B cell (primary cell): ENCODE measurements at regions not wholly inside any gene's neighbourhood (a gene's known extent, or its start where the extent isn't known, plus 50 kb on each side); places are given as distances from the start of the nearest gene placed in this dataset.

Source experiments
- ATAC-seq: fragments of 200-7000 bp; cut with Tn5 transposase; one replicate; pipeline ENCODE4 v1.10.0; 2021; ENCODE audit warnings: low read depth, mild to moderate bottlenecking, moderate number of reproducible peaks, moderate library complexity
- CTCF ChIA-PET: fragments of 350-600 bp; sonication (Branson Sonifier 250); formaldehyde crosslinking; loops from one replicate; lab custom pipeline; 2021; ENCODE audit warnings: antibody characterized with exemption, inconsistent platforms; lab: Charles Lee
- POLR2A ChIA-PET: fragments of 350-600 bp; sonication (Branson Sonifier 250); formaldehyde crosslinking; loops from one replicate; lab custom pipeline; 2021; ENCODE audit warnings: antibody characterized with exemption; lab: Charles Lee
- DNase-seq: peaks from one replicate; pipeline ENCODE4 v3.0.0; 2013
- H2AFZ ChIP-seq: 2 replicates; pipeline ENCODE4 v1.6.1; 2012; ENCODE audit warnings: mild to moderate bottlenecking, low read depth, low read length; ENCODE audit not compliant: insufficient read depth, poor library complexity, severe bottlenecking
- H3K27ac ChIP-seq, 2 donors: 1 replicate in 1 of 2; 2 replicates in 1 of 2; pipeline ENCODE4 v1.5.1; 2012 to 2013; ENCODE audit warnings: low read length in 2 of 2, mild to moderate bottlenecking in 2 of 2, moderate library complexity in 1 of 2
- H3K27me3 ChIP-seq, 4 experiments: fragments of 200-600 bp in 1 of 4; sonication (generic) in 1 of 4; replicated peaks in 1 of 4; 1 replicate in 2 of 4; 2 replicates in 2 of 4; pipeline versions ENCODE4 v1.6.1 to v1.7.0; 2013 to 2016; ENCODE audit warnings: low read length in 3 of 4, mild to moderate bottlenecking in 2 of 4, mixed read lengths in 1 of 4, moderate library complexity in 1 of 4; ENCODE audit not compliant: insufficient read depth in 4 of 4, control insufficient read depth in 3 of 4; ENCODE audit errors: control extremely low read depth in 1 of 4
- H3K36me3 ChIP-seq, 2 experiments: replicated peaks in 1 of 2; 1 replicate in 1 of 2; 2 replicates in 1 of 2; pipeline versions ENCODE4 v1.6.1 to v1.7.1; 2013; ENCODE audit warnings: low read length in 1 of 2; ENCODE audit not compliant: insufficient read depth in 2 of 2, control insufficient read depth in 1 of 2; ENCODE audit errors: control extremely low read depth in 1 of 2, extremely low read depth in 1 of 2
- H3K4me1 ChIP-seq, 2 donors: fragments of 200-600 bp in 1 of 2; sonication (generic) in 1 of 2; 1 replicate in 1 of 2; 2 replicates in 1 of 2; pipeline versions ENCODE4 v1.5.1 to v1.6.1; 2013 to 2017; ENCODE audit warnings: low read length in 2 of 2; ENCODE audit not compliant: control insufficient read depth in 2 of 2, insufficient read depth in 2 of 2
- H3K4me2 ChIP-seq: replicated peaks from 2 replicates; pipeline ENCODE3; 2012; ENCODE audit warnings: mild to moderate bottlenecking, low read depth, low read length; ENCODE audit not compliant: poor library complexity, severe bottlenecking
- H3K4me3 ChIP-seq, 5 experiments: fragments of 200-600 bp in 1 of 5; sonication (generic) in 1 of 5; 1 replicate in 3 of 5; 2 replicates in 2 of 5; pipeline versions ENCODE4 v1.5.1 to v1.7.0; 2011 to 2016; ENCODE audit warnings: low read length in 4 of 5, mild to moderate bottlenecking in 4 of 5, low read depth in 2 of 5, control low read depth in 1 of 5, moderate library complexity in 1 of 5; ENCODE audit not compliant: insufficient read depth in 1 of 5; ENCODE audit errors: control extremely low read depth in 1 of 5, extremely low read depth in 1 of 5
- H3K79me2 ChIP-seq: fragments of 200-600 bp; sonication (generic); one replicate; pipeline ENCODE4 v1.6.0; 2016; ENCODE audit warnings: low read length; ENCODE audit not compliant: control insufficient read depth, insufficient read depth
- H3K9ac ChIP-seq: fragments of 200-600 bp; sonication (generic); 2 replicates; pipeline ENCODE4 v1.6.1; 2017; ENCODE audit warnings: mild to moderate bottlenecking, low read length, moderate library complexity
- H3K9me3 ChIP-seq, 3 donors: one replicate each; pipeline versions ENCODE4 v1.6.1 to v1.7.1; 2013; ENCODE audit warnings: low read length in 2 of 3; ENCODE audit not compliant: control insufficient read depth in 2 of 3, insufficient read depth in 1 of 3; ENCODE audit errors: control extremely low read depth in 1 of 3
- H4K20me1 ChIP-seq: 2 replicates; pipeline ENCODE4 v1.6.0; 2012; ENCODE audit warnings: mild to moderate bottlenecking, low read length; ENCODE audit not compliant: insufficient read depth, control insufficient read depth, poor library complexity, severe bottlenecking
- H3K27ac Mint-ChIP-seq: one replicate; pipeline ENCODE4 v1.8.0; 2021; ENCODE audit warnings: mixed read lengths
- H3K27me3 Mint-ChIP-seq: one replicate; pipeline ENCODE4 v1.8.0; 2021; ENCODE audit warnings: mixed read lengths
- H3K4me1 Mint-ChIP-seq: one replicate; pipeline ENCODE4 v1.8.0; 2021; ENCODE audit warnings: mixed read lengths
- H3K4me3 Mint-ChIP-seq: one replicate; pipeline ENCODE4 v1.8.0; 2021; ENCODE audit warnings: mixed read lengths
- H3K9me3 Mint-ChIP-seq: one replicate; pipeline ENCODE4 v1.8.0; 2022; ENCODE audit warnings: mixed read lengths; ENCODE audit not compliant: insufficient read depth
- CTCF ChIP-seq: fragments of 200-600 bp; IDR thresholded peaks from one replicate; pipeline ENCODE4 v1.8.0; 2022; ENCODE audit warnings: antibody characterized with exemption, mild to moderate bottlenecking
- EZH2 ChIP-seq: IDR thresholded peaks from 2 replicates; pipeline ENCODE4 v1.6.1; 2012; ENCODE audit warnings: borderline replicate concordance, low read depth, mild to moderate bottlenecking, moderate library complexity, low read length; ENCODE audit not compliant: insufficient read depth, poor library complexity, severe bottlenecking
- WGBS: methylation state at CpG from one replicate; pipeline ENCODE4 v1.1.5; 2013; ENCODE audit warnings: missing lambda C conversion rate; ENCODE audit not compliant: insufficient coverage; 5-methylcytosine and 5-hydroxymethylcytosine counted together
- intact Hi-C: fragments of 100-400 bp; cut with micrococcal nuclease; formaldehyde crosslinking; loops from one replicate; pipeline ENCODE4 v1.10.0; 2022

- Histone ChIP-seq H4K20me1 (no peaks in the 10 kb centered on the region), H3K36me3 (no peaks in the 10 kb centered on the region), H3K27me3 (no peaks in the 10 kb centered on the region), H2AFZ (no peak overlapping the region), H3K9ac (no peak overlapping the region), H3K4me1 (no peaks in the 10 kb centered on the region), H3K4me2 (no peak overlapping the region), H3K79me2 (no peaks in the 10 kb centered on the region), H3K27ac (no peak overlapping the region), H3K4me3 (no peak overlapping the region), H3K9me3 (no peaks in the 10 kb centered on the region)
- TF ChIP-seq CTCF, result no peak
- TF ChIP-seq EZH2, result no peak
- no peak overlapping the region for H3K4me3 Mint-ChIP-seq
- CTCF ChIA-PET, result no interaction called here
- peaks cover 5% of the 10 kb centered on the region for H3K4me1 Mint-ChIP-seq
- no peaks in the 10 kb centered on the region for H3K27me3 Mint-ChIP-seq
- intact Hi-C loops, result no loop called here
- no peak overlapping the region for H3K27ac Mint-ChIP-seq
- H3K9me3 Mint-ChIP-seq, result peaks cover 2% of the 10 kb centered on the region
- POLR2A ChIA-PET, result no interaction called here
- no CpG with 5 or more reads among the region's 3 CpGs for WGBS
- DNase-seq (no peak), ATAC-seq (no peak)
These were observed 152.3 kb downstream of the ADAM29 start for GRCh38 chr4:175070444-175070843.

- no peaks in the 10 kb centered on the region for H3K9me3 ChIP-seq
- ChIA-PET CTCF (no interaction called here), POLR2A (no interaction called here)
- Mint-ChIP-seq H3K27me3 (no peaks in the 10 kb centered on the region), H3K9me3 (peaks cover 2% of the 10 kb centered on the region), H3K27ac (no peak overlapping the region), H3K4me3 (no peak overlapping the region), H3K4me1 (peaks cover 5% of the 10 kb centered on the region)
- TF ChIP-seq CTCF, result no peak
- no peak for TF ChIP-seq EZH2
- H3K27me3 ChIP-seq, result no peaks in the 10 kb centered on the region
- 42% methylated on average over 2 of the region's 3 CpGs for WGBS
- ATAC-seq (no peak), DNase-seq (no peak)
- H3K36me3 ChIP-seq, result no peaks in the 10 kb centered on the region
- no peak overlapping the region for H2AFZ ChIP-seq
- H4K20me1 ChIP-seq, result no peaks in the 10 kb centered on the region
- no peak overlapping the region for H3K27ac ChIP-seq
- no peak overlapping the region for H3K9ac ChIP-seq
- no peaks in the 10 kb centered on the region for H3K79me2 ChIP-seq
- intact Hi-C loops, result no loop called here
- no peak overlapping the region for H3K4me2 ChIP-seq
- H3K4me1 ChIP-seq, result no peaks in the 10 kb centered on the region
- H3K4me3 ChIP-seq, result no peak overlapping the region
These were observed 153.0 kb downstream of the ADAM29 start for GRCh38 chr4:175071123-175071522.
